Testis (tissue), 2 donors: ENCODE measurements at regions not wholly inside any gene's neighbourhood (a gene's known extent, or its start where the extent isn't known, plus 50 kb on each side); places are given as distances from the start of the nearest gene placed in this dataset.

ENCODE experiments used
- POLR2A ChIP-seq: fragments of 450-650 bp; IDR thresholded peaks from one replicate; pipeline ENCODE4 v1.6.1; 2017; ENCODE audit warnings: antibody characterized with exemption, mild to moderate bottlenecking, moderate library complexity
- TF ChIP-seq, protein P1 (sequence below), 3 experiments: fragments of 450-650 bp in 2 of 3; fragments of 200-600 bp in 1 of 3; sonication (generic) in 1 of 3; IDR thresholded peaks; one replicate each; pipeline ENCODE4 v1.5.1; 2016 to 2019; ENCODE audit warnings: antibody characterized with exemption in 3 of 3, mild to moderate bottlenecking in 2 of 3, moderate library complexity in 1 of 3

DNA sequence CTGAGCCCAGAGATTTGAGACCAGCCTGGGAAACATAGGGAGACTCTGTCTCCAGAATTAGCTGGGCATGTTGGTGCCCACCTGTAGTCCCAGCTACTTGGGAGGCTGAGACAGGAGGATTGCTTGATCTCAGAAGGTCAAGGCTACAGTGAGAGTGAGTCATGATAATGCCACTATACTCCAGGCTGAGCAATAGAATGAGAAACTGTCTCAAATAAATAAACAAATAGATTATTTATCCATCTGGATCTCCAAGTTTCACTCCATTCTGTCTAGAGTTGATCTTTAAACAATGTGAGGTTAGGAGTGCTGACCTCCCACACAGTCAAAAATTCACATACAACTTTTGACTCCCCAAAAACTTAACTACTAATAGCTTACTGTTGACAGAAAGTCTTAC, 106.8 kb upstream of the PALMD start:
- no peak for TF ChIP-seq POLR2A
- TF ChIP-seq, protein P1, sequence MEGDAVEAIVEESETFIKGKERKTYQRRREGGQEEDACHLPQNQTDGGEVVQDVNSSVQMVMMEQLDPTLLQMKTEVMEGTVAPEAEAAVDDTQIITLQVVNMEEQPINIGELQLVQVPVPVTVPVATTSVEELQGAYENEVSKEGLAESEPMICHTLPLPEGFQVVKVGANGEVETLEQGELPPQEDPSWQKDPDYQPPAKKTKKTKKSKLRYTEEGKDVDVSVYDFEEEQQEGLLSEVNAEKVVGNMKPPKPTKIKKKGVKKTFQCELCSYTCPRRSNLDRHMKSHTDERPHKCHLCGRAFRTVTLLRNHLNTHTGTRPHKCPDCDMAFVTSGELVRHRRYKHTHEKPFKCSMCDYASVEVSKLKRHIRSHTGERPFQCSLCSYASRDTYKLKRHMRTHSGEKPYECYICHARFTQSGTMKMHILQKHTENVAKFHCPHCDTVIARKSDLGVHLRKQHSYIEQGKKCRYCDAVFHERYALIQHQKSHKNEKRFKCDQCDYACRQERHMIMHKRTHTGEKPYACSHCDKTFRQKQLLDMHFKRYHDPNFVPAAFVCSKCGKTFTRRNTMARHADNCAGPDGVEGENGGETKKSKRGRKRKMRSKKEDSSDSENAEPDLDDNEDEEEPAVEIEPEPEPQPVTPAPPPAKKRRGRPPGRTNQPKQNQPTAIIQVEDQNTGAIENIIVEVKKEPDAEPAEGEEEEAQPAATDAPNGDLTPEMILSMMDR (IDR thresholded peaks at IDR 0.05), result no peak
